Keratinocyte (primary cell): ENCODE measurements at regions not wholly inside any gene's neighbourhood (a gene's known extent, or its start where the extent isn't known, plus 50 kb on each side); places are given as distances from the start of the nearest gene placed in this dataset.

Experiments
- CTCF ChIP-seq, 3 experiments: IDR thresholded peaks in 1 of 3; conservative IDR thresholded peaks in 1 of 3; optimal IDR thresholded peaks in 1 of 3; 2 replicates in 2 of 3; 3 replicates in 1 of 3; pipeline versions ENCODE3 to v1.5.1; 2011; ENCODE audit warnings: low read length in 3 of 3, mild to moderate bottlenecking in 3 of 3, moderate library complexity in 2 of 3, control low read depth in 1 of 3, inconsistent platforms in 1 of 3; ENCODE audit not compliant: insufficient read depth in 2 of 3; ENCODE audit errors: extremely low read depth in 1 of 3
- EZH2 ChIP-seq: IDR thresholded peaks from one replicate; pipeline ENCODE4 v1.6.1; 2012; ENCODE audit warnings: inconsistent platforms, mild to moderate bottlenecking, low read length, moderate library complexity

- TF ChIP-seq CTCF (optimal IDR thresholded peaks at IDR 0.05 in 1 of 3, IDR thresholded peaks at IDR 0.05 in 1 of 3, conservative IDR thresholded peaks at IDR 0.05 in 1 of 3; ENCODE audit: extremely low read depth in 1 of 3, insufficient read depth in 2 of 3, low read length in 3 of 3) (no peak), EZH2 (no peak)
Observed at GRCh38 chr22:47653921-47654320, 891.5 kb downstream of the TBC1D22A start.
